Right renal pelvis (tissue), 4 donors: ENCODE measurements at regions not wholly inside any gene's neighbourhood (a gene's known extent, or its start where the extent isn't known, plus 50 kb on each side); places are given as distances from the start of the nearest gene placed in this dataset.

Experiments
- DNase-seq, 4 donors: peaks; one replicate each; pipeline ENCODE4 v3.0.0-alpha.2; 2013; ENCODE audit warnings: low read depth in 4 of 4, low spot score in 3 of 4, missing footprints in 1 of 4

DNA sequence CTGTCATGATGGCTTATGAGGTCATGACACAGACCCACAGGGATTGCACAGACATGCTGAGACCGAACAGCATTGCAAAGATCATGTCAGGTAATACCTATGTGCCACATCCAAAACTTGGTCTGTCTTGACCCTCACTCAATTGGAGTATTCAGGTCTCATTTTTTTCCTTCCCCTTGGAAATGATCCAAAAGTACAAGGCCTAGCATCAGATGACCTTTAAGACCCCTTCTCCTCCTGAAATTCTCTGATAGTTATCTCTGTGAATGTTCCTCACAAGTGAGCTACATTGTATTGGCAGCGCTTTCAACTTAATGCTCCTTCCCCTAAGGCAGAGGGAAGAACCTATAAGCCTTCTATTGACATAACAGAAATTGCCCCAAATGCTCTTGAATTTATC lies 507.4 kb upstream of the JARID2 start:
- DNase-seq = no peak

DNA sequence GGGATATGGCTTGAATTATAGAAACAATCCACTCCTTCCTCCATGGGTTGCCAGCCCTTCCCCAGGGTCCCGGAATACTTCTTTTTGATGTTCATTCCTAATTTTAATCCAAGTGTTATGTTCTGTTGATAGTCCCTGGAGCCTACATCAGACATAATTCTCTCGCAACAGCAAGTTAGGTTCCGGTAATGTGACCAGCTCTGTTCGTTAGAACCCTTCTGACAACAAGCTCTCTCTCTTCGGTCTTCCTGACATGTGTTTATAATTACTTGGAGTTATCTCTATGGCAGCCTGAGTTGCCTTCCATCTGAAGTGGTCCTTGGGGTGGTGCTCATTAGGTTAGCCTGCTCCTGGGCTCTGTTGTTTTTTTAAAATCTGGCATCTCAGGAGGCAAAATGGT lies 506.9 kb upstream of the JARID2 start:
- DNase-seq = no peak

DNA sequence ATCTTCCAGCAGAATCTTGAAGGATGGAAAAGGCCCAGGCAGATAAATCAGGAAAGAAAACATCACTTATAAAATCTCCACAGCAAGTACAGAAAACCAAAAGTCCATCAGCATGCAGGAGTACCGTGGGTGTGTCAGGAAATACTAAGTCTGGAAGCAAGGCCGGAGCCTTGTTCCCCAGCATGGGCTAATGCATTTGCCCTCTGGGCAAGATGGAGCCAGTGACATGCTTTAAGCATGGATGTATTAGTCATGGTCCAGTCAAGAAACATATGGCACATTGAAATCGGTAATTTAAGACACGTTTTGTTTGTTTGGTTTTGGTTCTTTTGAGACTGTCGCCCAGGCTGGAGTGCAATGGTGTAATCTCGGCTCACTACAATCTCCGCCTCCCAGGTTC lies 506.0 kb upstream of the JARID2 start:
- DNase-seq = no peak

DNA sequence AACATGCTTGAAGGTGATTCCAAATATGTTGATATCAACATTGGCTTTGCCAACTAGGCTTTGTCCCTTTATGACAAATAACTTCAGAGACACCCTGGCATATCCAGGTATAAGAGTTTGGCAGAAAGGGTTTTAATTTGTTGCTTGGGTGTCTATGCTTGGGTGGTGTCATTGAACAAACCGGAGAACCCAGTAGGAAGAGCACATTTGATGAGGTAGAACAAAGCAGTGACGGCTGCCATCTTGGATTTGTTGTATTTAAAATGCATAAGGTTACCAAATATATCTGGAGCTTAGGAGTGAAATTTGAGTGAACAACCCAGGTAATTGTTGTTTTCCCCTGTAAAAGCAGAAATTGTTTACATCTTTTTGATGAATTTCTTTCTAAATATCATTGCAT lies 503.7 kb upstream of the JARID2 start:
- no peak for DNase-seq

DNA sequence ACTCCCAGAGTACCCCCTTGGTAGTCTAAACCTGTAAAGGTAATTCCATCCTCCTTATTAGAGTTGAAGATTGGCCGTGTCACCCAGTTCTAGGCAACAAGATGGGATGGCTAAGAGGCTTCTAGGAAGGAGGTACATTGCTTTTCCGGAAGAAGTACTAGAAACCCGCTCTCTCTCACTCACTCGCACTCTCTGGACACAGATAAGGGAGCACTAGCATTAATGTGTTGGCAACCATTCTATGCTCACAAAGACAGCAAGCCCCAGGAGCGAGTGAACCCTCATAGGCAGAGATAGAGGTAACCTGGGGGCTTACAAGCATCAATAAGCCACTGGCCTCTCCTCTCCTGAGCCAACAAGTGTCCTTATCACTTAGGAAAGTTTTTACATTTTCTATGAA lies 503.2 kb upstream of the JARID2 start:
- DNase-seq = no peak

DNA sequence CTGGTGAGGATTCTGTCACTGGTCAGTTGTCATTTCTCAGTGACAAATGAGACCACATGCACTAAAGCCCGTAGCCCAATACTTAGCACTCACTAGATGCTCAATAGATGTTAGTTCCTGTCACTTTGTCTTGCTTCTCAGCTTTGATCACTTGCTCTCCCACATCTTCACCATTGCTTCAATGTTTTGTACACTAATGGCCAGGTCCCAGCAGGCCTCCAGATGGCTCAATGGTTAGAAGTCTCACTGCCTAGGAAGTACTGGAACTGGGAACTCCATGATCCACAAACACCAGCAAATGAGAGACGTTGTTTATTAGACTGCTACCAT lies 502.8 kb upstream of the JARID2 start:
- no peak for DNase-seq

DNA sequence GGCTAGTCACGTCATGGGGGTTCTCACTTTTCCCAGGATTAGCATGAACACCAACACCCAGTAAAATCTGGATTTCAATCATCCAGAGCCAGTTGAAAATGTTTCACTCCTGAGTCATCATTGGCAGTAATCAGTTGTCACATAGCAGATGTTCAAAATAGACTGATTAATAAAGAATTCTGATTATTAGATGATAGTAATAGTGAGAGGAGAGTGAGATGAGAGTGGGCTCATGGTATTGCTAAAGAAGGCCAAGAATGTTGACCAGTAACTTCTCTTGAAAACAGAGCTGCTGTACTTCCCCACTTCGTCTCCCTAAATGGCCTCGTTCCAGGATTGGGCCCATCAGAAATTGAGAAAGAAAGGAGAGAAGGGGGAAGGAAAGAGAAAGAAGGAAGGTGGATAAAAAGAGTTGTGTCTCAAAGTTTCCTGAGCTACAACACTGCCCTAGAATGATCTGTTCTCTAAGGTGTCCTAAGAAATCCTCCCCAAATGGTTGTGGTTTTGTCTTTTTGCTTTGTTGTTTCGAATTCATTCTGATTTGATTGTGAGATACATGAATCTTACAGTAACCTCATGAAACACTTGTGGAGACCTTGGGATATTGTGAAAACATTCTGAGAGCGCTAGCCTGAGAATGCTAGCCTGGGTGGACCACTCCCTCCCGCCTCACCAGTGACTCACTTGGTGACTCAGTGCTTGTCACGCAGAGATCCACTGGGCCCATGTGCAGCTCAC lies 502.2 kb upstream of the JARID2 start:
- no peak for DNase-seq

DNA sequence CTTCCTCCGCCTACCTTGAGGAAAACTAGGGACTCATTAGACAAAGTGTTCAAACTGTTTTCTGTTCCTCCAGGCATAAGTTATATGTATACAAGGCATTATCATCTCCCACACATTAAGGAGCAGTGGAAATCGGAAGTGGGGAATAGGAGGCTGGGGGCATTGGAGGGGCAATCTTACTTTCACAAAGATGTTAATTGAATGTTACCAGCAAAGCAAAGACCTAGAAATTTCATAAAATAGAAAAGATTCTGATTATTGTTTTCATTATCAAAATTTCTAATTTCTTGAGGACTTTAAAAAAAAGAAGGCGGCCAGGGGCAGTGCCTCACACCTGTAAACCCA lies 501.7 kb upstream of the JARID2 start:
- no peak for DNase-seq

DNA sequence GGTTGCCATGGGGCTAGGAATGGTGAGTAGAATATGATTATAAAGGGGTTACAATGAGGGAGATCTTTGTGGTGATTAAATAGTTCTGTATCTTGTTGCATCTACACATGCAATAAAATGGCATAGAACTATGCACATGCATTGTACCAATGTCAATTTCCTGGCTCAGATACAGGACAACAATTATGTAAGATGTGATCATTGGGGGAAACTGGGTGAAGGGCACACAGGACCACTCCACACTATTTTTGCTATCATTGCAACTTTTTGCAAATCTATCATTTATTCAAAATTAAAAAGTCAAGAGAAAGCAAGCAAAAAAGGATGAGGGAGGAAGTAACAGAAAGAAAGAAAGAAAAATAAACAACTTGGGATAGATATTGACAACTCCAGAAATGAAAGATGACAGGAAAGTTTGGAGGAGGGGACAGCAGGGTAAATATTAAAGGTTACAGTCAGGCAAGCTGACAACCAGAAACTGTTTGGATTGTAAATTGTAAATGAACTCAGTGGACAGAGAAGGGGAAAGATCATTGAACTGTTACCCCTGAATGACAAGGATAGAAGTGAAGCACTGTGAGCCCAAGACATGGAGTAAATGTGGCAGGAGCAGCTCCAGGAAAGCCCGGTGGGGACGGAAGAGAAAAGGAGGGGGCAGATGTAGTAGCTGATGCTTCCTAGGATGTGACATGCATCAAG lies 499.6 kb upstream of the JARID2 start:
- no peak for DNase-seq

DNA sequence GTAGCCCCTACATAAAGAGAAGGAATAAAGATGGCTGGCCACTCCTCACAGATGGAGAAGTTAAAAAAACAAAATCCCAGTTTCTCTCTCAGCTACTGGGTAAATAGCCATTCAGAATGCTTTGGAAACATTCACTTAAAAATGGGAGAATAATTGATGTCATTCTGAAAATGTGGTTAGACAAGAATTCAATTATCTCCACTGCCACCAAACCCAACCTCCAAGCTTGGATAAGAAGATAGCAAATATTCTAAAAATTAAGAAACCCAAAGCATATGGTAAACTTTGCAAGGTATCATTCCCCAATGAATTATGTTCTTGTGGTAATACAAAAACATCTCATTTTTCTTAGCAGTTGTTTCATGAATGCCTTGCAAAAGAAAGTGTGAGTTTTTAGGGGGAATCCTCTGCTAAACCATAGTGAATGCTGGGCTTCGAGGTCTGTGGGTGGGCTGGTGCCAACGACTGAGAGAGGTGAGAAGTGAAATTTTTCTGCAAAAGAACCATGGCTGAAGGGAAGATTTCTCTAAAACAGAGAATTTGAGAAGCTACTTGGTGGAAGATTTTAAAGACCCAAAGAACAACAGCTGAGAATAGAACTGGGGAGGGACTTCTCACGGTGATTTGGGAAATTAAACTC lies 497.9 kb upstream of the JARID2 start:
- no peak for DNase-seq

DNA sequence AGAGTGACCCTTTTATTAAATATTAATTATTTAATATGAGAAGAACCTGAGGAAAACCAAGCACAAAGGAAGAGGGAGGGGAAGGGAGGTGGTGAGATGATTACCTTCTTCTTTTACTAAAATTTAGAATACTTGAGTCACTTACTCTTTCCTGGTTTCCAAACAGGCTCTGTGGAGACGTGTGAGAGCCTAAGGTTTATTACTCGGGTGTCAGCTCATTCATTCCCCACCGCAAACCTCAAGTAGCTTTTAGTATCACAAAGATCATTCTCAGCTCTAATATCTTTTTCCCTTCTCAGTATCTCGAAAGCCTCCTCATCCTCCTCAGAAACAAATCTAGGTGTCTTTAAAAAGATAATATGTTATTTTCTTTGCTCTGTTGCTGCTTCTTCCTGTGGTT lies 497.2 kb upstream of the JARID2 start:
- no peak for DNase-seq

DNA sequence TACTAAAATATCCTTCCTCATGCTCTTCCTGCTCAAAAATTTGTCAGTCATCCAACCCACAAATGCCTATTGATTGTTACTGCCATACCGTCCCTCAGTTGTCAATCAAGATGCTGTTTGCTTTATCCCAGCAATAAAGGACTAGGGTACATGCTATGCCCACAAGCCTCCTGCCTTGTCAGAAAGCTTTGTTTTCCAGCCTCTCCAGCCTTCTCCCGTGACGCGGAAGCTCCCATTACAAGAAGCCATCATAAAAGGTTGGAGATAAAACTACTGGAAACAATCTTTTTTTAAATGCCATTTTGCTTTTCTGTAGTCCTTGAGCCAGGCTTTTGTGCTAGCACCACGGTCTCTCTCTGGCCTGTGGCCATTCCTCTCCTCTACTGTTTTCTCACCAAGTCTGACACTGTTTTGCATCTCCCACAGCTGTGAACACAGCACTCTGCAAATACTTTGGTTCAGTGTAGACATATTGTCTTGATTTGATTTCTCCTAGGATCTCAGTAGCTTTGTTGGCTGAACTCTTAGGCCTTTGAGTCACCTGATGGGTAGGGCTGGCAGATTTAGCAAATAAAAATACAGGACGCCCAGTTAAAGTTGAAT lies 495.7 kb upstream of the JARID2 start:
- DNase-seq = no peak

DNA sequence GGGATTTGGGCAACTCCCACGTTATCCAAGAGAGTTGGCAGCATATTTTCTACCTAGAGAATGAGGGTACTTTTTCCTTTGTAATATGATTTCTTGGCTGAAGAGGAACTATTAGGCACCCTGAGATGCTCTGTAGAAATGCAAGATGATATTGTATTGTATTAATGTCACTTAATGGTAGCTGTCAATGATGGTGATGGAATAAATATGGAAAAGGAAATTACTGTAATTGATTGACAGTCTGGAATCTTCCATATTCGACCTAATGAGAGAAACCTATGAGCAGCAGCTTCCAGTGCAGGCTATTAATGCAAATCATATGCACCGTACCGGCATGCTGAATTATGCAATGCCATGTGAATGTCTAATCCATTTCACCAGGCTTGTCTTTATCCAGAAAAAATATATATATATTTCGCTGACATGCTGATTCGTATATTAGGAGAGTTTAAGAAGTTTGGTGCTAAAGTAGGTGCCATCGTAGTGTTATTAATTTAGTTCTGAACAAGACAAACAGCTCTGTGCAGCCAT lies 494.2 kb upstream of the JARID2 start:
- no peak for DNase-seq

DNA sequence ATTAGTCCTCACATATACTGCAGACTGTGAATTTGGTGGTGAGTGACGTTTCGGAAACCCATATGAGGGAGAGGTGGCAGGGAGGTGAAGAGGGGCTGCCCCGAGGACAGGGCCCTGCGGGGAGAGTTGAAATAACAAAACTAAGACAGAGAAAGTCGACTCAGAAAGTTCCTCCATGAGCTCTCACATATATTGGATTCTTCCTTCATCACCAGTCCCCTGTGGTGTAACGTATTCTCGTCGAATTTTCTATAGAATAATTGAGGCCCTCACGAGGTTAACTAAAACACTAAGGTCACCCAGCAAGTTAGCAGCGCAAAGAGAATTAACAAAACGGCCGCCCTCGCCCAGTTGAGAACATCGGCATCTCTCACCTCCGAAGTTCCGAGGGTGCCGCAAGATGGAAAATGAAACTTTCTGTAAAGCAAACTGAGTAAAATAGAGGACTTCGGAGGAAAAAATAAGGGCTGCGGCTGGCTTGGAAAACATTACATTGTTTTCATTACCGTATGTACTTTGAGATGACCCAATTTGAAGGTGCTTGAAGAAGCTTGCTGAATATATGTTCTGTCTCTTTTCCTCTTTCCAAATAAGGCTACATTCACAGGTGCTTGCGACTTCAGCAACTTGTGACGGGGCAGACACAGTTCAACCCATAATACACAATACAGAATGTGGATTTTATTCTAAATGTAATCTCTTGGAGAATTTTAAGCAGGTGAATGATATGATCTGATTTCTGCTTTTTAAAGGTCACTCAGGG lies 490.9 kb upstream of the JARID2 start:
- DNase-seq = no peak

DNA sequence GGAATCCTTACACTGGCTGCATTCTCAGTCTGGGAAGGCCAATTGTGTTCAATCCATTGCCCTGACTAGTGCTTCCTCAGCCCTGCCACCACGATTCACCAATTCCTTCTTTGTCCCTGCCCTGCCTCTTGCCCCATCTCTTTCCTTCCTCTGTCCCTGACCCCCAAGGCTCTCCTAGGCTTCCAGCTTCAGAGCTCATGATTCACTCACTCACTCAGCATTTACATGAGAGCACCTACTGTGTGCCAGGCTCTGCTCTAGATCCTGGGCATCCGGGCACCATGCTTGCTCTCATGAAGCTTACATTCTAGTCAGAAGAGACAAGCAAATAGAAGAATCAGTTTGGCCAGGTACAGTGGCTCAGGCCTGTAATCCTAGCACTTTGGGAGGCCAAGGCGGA lies 489.5 kb upstream of the JARID2 start:
- DNase-seq = no peak

DNA sequence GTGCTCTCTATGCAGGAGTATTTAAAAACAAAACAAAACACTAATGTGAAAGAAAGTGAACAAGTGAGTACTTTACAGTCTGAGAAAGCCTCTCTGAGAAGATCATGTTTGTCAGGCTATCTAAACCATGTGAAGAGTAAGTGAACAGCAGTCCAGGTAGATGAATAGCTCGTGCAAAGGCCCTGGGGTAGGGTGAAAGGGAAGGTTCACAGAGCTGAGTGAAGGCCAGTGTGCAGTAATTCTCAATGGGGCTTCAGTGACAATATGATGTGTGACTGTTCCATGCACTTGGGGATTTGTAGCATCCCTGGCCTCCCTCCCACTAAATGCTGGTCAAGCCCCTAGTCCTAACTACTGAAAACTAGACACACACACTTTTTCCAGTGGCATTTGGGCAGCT lies 488.9 kb upstream of the JARID2 start:
- no peak for DNase-seq

DNA sequence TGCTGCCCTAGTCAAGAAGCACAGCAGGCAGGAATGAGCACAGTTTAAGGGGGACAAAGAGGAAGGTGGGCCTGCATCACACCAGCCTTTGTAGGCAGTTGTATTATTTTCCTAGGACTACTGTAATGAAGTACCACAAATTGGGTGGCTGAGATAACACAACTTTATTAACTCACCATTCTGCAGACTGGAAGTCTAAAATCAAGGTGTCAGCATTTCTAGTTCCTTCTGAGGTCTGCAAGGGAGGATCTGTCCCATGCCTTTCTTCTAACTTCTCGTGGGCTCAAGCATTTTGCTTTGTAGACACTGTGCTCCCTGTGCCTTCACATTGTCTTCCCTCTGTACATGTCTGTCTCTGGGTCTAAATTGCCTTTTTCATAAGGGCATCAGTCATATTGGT lies 488.5 kb upstream of the JARID2 start:
- DNase-seq = no peak

DNA sequence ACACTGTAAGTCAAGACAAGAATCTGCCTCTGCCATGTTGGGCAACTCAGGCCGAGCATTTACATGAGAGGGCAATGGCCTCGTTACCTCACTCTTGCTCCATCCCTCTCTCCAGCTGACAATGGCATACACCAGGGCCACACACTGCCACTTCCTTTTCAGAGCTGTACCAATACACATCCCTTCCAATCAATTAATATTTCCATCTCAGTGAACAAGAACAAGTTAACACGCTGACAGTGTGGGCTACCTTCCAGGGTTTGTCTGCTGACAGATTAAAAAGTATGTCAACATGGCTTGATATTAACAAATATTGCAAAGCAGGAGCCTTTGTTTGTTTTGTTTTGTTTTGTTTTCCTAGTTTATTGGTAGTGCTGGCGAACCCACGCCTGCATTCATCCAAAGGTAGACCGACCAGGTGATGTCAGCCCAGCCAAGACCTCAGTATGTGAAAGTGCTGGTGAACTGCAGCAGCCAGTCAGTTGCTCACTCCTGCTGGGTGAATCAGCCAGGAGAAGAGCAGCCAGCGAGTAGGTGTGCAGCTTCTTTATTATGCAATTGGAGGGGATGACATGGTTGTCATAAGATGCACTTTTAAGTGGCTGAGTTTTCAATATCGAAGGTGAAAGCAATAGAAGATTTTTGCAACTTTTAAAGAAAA lies 487.3 kb upstream of the JARID2 start:
- no peak for DNase-seq

DNA sequence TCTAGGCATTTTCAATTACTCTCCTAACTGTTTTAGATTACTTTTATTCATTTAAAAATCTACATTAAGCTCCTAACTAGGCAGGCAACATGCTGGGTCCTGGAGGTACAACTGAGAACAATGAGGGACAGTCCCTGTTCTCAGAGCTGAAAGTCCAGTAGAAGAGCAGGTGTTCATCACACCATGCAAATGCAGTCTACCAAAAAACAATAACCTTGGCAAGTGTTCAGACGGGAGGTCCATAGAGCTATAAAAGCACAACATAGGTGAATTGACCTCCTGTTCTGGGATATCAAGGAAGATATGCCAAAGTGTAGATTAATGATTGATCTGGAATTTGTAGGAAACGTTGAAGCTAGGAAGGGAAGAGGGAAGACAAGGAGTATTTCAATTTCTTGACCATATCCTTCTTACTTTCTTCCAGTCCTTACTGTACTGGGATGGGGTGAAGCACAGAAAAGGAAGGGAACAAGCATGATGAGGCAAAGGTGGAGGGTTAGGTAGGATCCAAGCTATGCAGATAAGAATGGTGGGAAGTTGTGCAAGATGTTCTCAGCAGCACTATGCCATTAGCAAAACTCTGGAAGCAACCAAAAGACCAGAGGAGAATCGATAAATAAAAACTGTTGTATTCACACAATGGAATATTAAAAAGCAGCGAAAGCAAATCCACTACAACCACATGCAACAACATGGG lies 485.7 kb upstream of the JARID2 start:
- no peak for DNase-seq

DNA sequence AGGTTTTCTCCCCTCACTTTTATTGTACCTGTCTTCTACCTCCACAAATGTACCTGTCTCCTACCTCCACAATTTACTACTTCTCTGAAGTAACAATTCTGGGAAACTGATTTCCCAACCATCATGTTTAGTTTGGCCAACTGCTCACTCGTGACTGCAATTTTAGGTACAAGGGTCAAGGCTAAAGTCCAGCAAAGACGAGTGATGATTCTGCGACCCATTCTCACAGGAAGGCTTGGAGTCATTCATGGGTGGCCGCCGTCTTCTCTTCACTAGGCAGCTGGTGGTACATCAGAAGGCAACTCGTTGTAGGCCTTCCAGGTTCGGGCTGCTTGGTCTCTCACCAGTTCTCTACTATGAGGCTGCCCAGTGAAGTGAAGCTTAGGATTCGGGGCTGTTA lies 483.8 kb upstream of the JARID2 start:
- no peak for DNase-seq
